GM21737 (cell line): ENCODE measurements at regions not wholly inside any gene's neighbourhood (a gene's known extent, or its start where the extent isn't known, plus 50 kb on each side); places are given as distances from the start of the nearest gene placed in this dataset.

Experiments used
- ATAC-seq: cut with Tn5 transposase; IDR thresholded peaks from one replicate; pipeline ENCODE4 v1.9.1; 2021; ENCODE audit warnings: mild to moderate bottlenecking, moderate library complexity; ENCODE audit not compliant: unreplicated experiment

DNA sequence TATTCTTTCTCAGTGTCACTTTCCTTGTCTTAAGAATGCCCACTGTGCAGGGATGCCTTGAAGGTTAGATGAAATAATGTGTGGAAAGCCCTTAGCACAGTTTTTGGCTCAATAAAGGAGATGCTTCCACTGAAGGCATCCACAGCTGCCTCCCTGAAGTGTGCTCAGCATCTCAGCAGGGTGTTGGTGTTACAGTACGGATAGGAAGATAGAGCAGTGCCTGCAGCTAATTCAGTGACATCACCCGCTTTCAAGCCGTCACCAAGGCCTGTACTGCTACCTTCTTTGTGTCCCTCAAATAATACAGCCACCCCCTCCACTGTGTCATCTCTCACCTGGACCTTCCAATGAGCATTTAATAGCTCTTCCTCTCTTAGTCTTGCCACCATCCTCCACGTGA is 59.0 kb downstream of the NDUFS5 start:
- ATAC-seq = no peak

- no peak for ATAC-seq
These were observed 60.2 kb downstream of the NDUFS5 start for GRCh38 chr1:39086386-39086785.

DNA sequence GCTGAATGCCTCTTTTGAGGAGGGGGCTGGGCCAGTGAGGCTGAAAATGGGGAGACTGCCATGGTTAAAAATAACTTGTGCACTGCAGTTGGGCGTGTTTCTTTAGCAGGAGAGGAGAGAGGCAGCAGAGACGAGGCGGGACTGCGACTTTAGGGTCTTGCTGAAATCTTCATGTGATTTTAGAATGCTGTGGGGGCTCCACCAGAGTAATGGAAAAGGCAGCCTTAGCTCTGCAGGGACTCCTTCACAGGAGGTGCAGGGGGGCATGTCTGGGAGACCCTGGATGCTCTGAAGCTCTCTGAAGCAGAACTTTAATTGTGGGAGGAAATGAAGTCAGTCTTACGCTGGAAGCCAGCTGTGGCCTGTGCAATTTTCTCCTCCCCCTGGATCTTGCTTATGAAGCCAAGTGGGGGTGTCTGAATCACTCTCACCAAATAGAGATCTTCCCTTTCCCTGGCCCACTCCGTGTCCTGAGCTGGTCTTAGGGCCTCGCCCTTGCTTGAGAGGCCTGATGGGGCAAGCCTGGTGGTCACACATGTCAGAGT is 60.8 kb downstream of the NDUFS5 start:
- no peak for ATAC-seq

GRCh38 chr1:39087435-39087834 is 61.3 kb downstream of the NDUFS5 start:
- no peak for ATAC-seq

GRCh38 chr1:39088658-39089057 is 62.5 kb downstream of the NDUFS5 start:
- ATAC-seq = no peak

GRCh38 chr1:39089931-39090521 is 63.9 kb downstream of the NDUFS5 start:
- no peak for ATAC-seq

DNA sequence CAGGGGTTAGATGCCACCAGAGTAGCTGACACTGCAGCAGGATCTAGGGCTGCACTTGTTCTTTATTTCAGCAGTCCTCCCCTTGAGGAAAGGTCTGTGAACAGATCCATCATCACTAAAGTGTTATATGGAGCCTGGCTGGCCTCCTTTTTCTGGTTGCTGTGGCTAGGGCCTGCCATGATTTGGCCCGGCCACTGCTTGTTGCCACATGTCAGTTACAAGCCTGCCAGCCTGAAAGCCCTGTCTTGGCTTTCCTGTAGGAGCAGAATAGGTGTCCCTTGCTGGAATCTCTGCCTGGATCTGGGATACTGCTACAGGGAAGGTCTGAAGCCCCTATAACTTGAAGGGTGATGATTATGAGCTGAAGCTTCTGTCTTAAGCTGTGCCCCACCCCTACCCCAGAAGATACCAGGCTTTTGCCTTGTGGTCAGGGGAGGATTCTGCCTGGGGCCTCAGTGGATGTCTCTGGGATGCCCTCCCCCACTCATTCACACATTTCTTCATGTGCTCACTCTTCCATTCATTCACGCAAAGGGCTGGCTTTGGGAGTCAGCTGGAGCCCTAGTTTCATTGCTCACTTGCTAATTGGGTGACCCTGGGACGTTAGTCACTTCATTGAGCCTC is 64.7 kb downstream of the NDUFS5 start:
- ATAC-seq = no peak

GRCh38 chr1:39091845-39092645 is 65.9 kb downstream of the NDUFS5 start:
- no peak for ATAC-seq

GRCh38 chr1:39094685-39095084 is 68.5 kb downstream of the NDUFS5 start:
- ATAC-seq = no peak

DNA sequence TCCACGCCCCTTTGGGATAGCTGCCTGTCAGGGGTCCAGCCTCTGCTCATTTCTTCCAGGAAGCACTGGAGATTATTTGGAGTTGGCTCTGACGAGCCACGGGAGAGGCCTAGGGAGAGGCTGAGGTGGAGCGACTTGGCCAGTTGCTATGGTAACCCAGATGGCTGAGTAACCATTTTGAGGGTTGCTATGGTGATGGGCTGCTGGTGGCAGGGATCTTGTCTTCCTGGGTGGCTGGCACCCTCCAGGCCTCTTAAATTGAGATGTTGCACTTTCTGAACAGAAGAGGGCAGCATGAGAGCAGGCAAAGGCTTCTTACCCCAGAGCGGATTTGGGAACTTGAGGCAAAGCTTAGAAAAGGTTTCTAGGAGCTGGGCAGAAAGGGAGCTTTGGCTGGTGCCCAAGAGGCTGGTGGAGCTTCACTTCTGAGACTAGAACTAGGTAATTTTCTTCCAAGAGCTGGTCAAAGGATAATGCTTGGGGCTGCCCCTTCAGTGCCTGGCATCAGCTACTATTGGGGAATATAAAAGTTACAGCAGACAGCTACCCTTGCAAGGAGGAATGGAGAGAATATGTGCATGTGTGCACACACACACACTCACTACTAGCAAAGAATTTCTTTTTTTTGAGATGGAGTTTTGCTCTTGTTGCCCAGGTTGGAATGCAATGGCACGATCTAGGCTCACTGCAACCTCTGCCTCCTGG is 72.5 kb downstream of the NDUFS5 start:
- no peak for ATAC-seq

DNA sequence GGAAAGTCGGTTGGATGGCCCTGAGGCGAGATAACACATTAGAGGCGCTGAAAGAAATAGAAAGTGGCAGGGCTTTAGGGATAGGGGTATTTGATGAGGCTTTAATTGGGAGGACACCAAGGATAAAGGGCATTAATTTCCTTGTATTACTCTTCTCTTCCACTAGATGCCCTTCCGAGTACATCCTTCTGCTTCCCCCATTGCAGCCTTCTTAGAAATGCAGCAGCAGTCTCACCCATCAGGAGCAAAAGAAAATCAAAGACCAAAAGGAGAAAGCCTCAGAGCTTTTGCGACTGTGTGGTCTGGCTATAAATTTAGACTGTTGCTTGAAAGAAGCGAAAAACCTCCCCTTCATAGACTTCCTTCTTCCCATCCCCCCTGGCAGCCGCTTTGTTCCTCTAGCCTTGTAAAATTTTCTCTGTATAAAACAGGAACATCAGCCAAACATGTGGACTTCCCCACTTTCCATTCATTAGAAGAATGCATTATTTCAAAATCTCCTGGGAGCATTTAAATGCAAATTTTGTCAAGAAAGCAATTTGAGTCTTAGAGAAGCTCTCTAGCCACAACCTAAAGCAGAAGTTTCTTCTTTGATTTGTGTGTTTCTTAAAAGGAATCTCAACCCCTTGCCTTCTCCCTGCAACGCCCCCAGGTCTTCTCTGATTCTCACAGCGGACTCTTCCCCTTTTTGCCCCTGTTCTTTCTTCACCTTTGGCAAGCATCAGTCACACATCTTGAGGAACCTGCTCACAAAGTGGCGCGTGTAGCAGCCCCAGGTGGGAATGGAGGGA is 76.6 kb downstream of the NDUFS5 start:
- no peak for ATAC-seq

DNA sequence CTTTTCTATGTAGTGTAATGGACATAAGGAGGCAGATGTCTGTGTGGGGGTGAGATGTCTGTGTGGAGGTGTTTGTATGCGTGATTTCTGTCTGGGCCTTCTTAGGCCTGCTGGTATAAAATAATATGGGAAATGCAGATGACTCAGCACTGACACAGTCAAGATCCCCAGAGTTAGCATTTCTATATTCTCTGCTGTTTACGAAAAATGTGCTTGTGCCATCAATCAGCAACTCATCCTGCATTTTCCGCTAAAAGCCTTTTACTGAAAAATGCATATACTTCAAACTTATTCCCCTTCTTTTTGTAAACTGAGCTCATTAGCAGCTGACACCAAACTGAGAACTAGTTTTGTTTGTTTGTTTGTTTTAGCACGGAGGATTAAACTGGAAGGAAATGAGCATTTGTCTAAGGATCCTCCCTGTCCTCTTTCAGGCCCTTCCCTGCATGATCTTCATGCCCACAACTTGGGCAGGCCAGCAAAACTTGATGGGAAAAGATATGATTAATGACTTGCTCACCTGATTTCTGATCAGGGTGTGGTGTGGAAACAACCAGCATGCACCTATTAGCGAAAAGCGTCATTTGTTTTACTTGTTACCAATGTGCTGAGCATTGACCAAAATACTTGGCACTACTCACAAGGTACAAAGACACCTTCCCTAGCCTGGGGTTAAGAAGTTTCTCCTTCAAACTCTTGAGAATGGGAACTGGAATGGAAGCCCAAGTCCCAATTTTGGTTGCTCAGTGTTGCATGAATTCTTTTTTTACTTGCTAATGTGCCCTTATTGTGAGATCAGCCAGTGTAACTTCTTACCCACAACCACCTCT is 77.4 kb downstream of the NDUFS5 start:
- no peak for ATAC-seq

- no peak for ATAC-seq
These were observed 78.3 kb downstream of the NDUFS5 start for GRCh38 chr1:39104158-39105060.

GRCh38 chr1:39105061-39105840 is 79.1 kb downstream of the NDUFS5 start:
- ATAC-seq = peak; percentile 31

- peak; percentile 25 for ATAC-seq
These were observed 80.0 kb downstream of the NDUFS5 start for GRCh38 chr1:39105841-39106765.

DNA sequence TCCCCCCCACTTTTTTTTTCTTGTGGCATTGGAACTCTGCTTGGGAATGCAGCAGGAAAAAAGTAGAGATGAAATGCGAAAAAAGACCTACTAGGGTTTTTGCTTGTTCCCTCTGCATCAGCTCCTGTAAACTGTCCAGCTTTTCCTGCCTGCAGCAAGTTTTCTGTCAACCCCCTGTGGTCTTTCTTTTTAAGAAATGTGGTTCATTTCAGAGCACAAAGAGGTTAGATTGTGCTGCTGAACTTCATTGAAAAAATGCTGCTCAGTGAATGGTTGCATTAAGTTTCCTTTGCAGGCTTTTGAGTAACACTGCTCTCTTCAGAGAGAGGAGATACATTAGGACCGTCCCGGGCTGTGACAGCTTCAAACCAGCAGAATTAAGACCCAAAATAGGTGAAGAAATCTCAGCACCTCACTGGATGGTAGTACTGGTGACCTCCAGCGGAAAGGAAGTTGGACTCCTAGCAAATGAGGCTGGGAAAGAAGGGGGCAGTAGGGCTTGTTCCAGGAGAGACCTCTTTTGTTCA is 80.7 kb downstream of the NDUFS5 start:
- ATAC-seq = no peak
